ENCODE measurements at regions not wholly inside any gene's neighbourhood (a gene's known extent, or its start where the extent isn't known, plus 50 kb on each side); places are given as distances from the start of the nearest gene placed in this dataset.

DNA sequence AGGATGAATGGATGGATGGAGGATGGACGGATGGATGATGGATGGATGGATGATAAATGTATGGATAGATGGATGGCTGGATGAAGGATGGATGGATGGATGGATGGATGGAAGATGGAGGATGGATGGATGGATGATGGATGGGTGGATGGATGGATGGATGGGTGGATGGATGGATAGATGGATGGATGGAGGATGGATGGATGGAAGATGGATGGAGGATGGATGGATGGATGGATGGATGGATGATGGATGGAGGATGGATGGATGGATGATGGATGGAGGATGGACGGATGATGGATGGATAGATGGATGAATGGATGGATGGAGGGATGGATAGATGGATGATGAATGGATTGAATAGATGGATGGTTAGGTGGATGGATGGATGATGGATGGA lies 210.6 kb upstream of the IGF1R start:
- H3K27me3 ChIP-seq (ENCODE audit: control insufficient read depth, insufficient read depth, low read length): no peaks in the 10 kb centered on the region
- no peak overlapping the region for H3K27ac ChIP-seq (ENCODE audit: low read length)
- no peaks in the 10 kb centered on the region for H3K36me3 ChIP-seq (ENCODE audit: control insufficient read depth, insufficient read depth, low read length)
- DNase-seq: no peak
- Mint-ChIP-seq H3K4me1 (peaks cover 7% of the 10 kb centered on the region in 2 donors), H3K27me3 (ENCODE audit: low read depth in 2 of 2) (peaks cover 0 to 7% of the 10 kb centered on the region in 2 donors), H3K4me3 (no peak overlapping the region), H3K27ac (no peak overlapping the region), H3K9me3 (no peaks in the 10 kb centered on the region), H3K36me3 (no peaks in the 10 kb centered on the region)
- no peak overlapping the region for H3K4me3 ChIP-seq (ENCODE audit: low read length)
- TF ChIP-seq, protein P1, sequence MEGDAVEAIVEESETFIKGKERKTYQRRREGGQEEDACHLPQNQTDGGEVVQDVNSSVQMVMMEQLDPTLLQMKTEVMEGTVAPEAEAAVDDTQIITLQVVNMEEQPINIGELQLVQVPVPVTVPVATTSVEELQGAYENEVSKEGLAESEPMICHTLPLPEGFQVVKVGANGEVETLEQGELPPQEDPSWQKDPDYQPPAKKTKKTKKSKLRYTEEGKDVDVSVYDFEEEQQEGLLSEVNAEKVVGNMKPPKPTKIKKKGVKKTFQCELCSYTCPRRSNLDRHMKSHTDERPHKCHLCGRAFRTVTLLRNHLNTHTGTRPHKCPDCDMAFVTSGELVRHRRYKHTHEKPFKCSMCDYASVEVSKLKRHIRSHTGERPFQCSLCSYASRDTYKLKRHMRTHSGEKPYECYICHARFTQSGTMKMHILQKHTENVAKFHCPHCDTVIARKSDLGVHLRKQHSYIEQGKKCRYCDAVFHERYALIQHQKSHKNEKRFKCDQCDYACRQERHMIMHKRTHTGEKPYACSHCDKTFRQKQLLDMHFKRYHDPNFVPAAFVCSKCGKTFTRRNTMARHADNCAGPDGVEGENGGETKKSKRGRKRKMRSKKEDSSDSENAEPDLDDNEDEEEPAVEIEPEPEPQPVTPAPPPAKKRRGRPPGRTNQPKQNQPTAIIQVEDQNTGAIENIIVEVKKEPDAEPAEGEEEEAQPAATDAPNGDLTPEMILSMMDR (IDR thresholded peaks at IDR 0.05): no peak
- no peaks in the 10 kb centered on the region for H3K4me1 ChIP-seq (ENCODE audit: control insufficient read depth, insufficient read depth, low read length)
- H3K9me3 ChIP-seq (ENCODE audit: control insufficient read depth, insufficient read depth, low read length): no peaks in the 10 kb centered on the region
- no peak for ATAC-seq
- intact Hi-C loops (cut with micrococcal nuclease): no loop called here
- 91% methylated on average over 2 of the region's 2 CpGs for WGBS (ENCODE audit: insufficient coverage)

DNA sequence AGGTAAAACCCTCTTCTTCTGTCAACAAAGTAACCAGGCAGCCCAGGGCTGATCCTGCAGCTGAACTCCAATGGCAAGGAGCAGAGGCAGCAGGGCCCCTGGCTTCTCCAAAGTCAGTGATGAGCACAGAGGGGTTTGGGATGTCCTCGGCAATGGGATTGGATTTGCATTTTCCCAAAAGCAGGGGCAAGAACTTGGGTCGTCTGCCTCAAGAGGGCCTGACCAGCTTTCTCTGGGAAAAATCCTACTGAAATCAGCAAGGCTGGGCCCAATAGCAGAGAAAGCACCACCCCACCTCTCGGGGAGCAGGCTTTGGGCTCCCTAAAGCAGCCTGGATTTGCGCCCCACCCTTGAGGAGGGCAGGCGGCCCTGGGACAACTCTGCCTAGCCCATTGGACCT lies 210.0 kb upstream of the IGF1R start:
- ATAC-seq: no peak
- no peak overlapping the region for H3K27ac Mint-ChIP-seq
- Histone ChIP-seq H3K4me1 (ENCODE audit: control insufficient read depth, insufficient read depth, low read length) (no peaks in the 10 kb centered on the region), H3K36me3 (ENCODE audit: control insufficient read depth, insufficient read depth, low read length) (no peaks in the 10 kb centered on the region), H3K9me3 (ENCODE audit: control insufficient read depth, insufficient read depth, low read length) (no peaks in the 10 kb centered on the region), H3K27me3 (ENCODE audit: control insufficient read depth, insufficient read depth, low read length) (no peaks in the 10 kb centered on the region), H3K27ac (ENCODE audit: low read length) (no peak overlapping the region), H3K4me3 (ENCODE audit: low read length) (no peak overlapping the region)
- DNase-seq: no peak
- intact Hi-C loops (cut with micrococcal nuclease): no loop called here
- 87% methylated on average over 5 of the region's 5 CpGs for WGBS (ENCODE audit: insufficient coverage)
- TF ChIP-seq, protein P1 (IDR thresholded peaks at IDR 0.05): no peak
- peaks cover 7 to 11% of the 10 kb centered on the region in 2 donors for H3K4me1 Mint-ChIP-seq
- H3K27me3 Mint-ChIP-seq (ENCODE audit: low read depth in 2 of 2): peaks cover 0 to 7% of the 10 kb centered on the region in 2 donors
- H3K36me3 Mint-ChIP-seq: no peaks in the 10 kb centered on the region
- no peak overlapping the region for H3K4me3 Mint-ChIP-seq
- no peaks in the 10 kb centered on the region for H3K9me3 Mint-ChIP-seq

DNA sequence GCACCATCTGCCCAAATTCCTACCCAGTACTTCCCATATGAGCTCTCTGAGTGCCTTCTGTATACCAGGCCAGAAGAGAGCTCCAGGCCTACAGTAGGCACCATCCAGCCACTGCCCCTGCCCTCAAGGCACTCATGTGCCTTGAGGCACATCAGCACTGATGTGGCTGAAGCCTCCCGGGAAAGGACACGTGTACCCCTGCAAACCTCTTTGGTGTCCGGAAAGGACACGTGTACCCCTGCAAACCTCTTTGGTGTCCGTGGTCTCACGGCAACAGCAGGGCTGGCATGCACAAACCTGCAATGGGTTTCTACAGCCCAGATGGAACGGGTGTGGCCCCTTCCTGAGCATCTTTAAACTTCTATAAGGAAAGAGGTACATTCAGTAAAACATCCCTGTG lies 209.4 kb upstream of the IGF1R start:
- ATAC-seq (no peak), DNase-seq (no peak)
- Histone ChIP-seq H3K9me3 (ENCODE audit: control insufficient read depth, insufficient read depth, low read length) (no peaks in the 10 kb centered on the region), H3K27ac (ENCODE audit: low read length) (no peak overlapping the region), H3K4me1 (ENCODE audit: control insufficient read depth, insufficient read depth, low read length) (no peaks in the 10 kb centered on the region), H3K4me3 (ENCODE audit: low read length) (no peak overlapping the region), H3K27me3 (ENCODE audit: control insufficient read depth, insufficient read depth, low read length) (no peaks in the 10 kb centered on the region), H3K36me3 (ENCODE audit: control insufficient read depth, insufficient read depth, low read length) (no peaks in the 10 kb centered on the region)
- Mint-ChIP-seq H3K27me3 (ENCODE audit: low read depth in 2 of 2) (peaks cover 0 to 7% of the 10 kb centered on the region in 2 donors), H3K36me3 (no peaks in the 10 kb centered on the region), H3K4me3 (no peak overlapping the region), H3K9me3 (no peaks in the 10 kb centered on the region), H3K4me1 (peaks cover 7 to 11% of the 10 kb centered on the region in 2 donors), H3K27ac (no peak overlapping the region)
- intact Hi-C loops (cut with micrococcal nuclease): no loop called here
- TF ChIP-seq, protein P1 (IDR thresholded peaks at IDR 0.05): no peak
- WGBS (ENCODE audit: insufficient coverage): 89% methylated on average over 7 of the region's 7 CpGs

DNA sequence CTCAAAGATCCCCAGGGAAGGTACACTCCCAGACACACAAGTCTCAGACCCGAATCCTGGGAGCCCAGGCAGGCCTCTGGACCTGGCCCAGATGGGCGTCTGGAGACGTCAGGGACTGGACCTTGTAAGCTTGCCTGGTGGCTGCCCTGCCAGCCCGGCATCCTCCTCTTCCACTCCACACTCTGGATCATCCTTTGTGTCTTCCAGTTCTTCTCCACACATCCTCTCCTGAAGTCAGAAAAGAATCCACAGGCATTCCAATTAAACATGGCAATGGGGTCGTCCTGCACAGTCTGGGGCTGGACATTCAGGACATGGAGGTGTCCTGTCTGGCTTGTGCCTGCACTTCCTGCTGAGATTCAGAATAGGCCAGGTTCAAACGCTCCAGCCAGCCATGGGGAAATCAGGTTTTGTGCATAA lies 208.8 kb upstream of the IGF1R start:
- no peak for ATAC-seq
- no peak for DNase-seq
- Mint-ChIP-seq H3K4me1 (peaks cover 7 to 11% of the 10 kb centered on the region in 2 donors), H3K36me3 (no peaks in the 10 kb centered on the region), H3K27me3 (ENCODE audit: low read depth in 2 of 2) (peaks cover 0 to 7% of the 10 kb centered on the region in 2 donors), H3K27ac (no peak overlapping the region), H3K9me3 (no peaks in the 10 kb centered on the region), H3K4me3 (no peak overlapping the region)
- Histone ChIP-seq H3K4me3 (ENCODE audit: low read length) (no peak overlapping the region), H3K27me3 (ENCODE audit: control insufficient read depth, insufficient read depth, low read length) (no peaks in the 10 kb centered on the region), H3K36me3 (ENCODE audit: control insufficient read depth, insufficient read depth, low read length) (no peaks in the 10 kb centered on the region), H3K9me3 (ENCODE audit: control insufficient read depth, insufficient read depth, low read length) (no peaks in the 10 kb centered on the region), H3K27ac (ENCODE audit: low read length) (no peak overlapping the region), H3K4me1 (ENCODE audit: control insufficient read depth, insufficient read depth, low read length) (no peaks in the 10 kb centered on the region)
- TF ChIP-seq, protein P1 (IDR thresholded peaks at IDR 0.05): no peak
- intact Hi-C loops (cut with micrococcal nuclease): no loop called here
- WGBS (ENCODE audit: insufficient coverage): 76% methylated on average over 6 of the region's 6 CpGs

Measured in natural killer cell (primary cell).